ENCODE measurements at regions not wholly inside any gene's neighbourhood (a gene's known extent, or its start where the extent isn't known, plus 50 kb on each side); places are given as distances from the start of the nearest gene placed in this dataset.
"Not testable (repeated sequence)": the region's sequence is repeated elsewhere in the genome, so short reads cannot be mapped to it uniquely, and the experiment has no call there.

GRCh38 chr12:131642771-131643170, 68.1 kb upstream of the SFSWAP start:
- DNase-seq (ENCODE audit: low read depth), result no peak
- no peaks in the 10 kb centered on the region for H3K36me3 ChIP-seq (ENCODE audit: control insufficient read depth, insufficient read depth, low read length)
- no peaks in the 10 kb centered on the region for H3K27me3 ChIP-seq (ENCODE audit: control insufficient read depth, insufficient read depth, low read length)
- no peak overlapping the region for H3K4me3 ChIP-seq (ENCODE audit: low read depth, low read length)
- POLR2A ChIA-PET, result no interaction called here
- CTCF ChIA-PET, result no interaction called here
- TF ChIP-seq CTCF (IDR thresholded peaks at IDR 0.05; ENCODE audit: insufficient read depth, low read depth, low read length), result no peak

DNA sequence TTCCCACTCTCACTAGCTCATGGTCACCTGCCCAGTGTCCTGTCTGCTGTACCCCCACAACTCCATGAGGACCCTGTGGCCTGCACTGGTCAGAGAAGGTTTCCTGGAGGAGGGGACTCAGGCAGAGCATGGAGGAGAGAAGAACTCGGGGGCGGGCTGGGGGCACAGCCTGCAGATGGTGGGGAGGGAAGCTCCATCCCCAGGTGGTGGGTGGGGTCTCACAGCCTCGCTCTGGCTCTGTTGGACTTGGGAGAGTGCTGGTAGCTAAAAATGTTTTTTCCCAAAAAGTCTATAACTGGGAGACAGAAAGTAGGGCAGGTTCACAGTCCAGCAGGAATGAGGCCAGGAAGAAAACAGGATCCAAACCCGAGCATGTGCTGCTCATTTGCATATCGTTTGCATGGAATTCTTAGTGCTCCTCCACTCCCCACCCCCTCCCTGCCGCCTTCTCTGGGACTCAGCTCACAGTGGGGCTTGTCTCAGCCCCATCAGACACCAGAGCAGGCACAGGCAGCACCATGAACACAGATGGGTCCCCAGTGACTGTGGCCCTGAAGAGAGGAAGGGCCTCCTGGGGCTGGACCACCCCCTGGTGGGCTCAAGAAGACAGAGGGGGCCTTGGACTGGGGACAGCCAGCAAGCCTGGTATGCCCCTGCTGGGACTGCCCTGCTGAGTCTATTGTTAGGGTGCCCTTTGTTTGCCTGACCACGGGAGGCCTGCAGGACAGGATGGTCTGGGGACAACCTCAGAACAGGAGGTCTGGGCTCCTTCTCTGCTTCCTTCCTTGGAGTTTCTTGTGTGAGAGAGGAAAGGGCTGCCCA, 67.0 kb upstream of the SFSWAP start:
- DNase-seq (ENCODE audit: low read depth), result no peak
- Histone ChIP-seq H3K4me3 (ENCODE audit: low read depth, low read length) (no peak overlapping the region), H3K27me3 (ENCODE audit: control insufficient read depth, insufficient read depth, low read length) (no peaks in the 10 kb centered on the region), H3K36me3 (ENCODE audit: control insufficient read depth, insufficient read depth, low read length) (no peaks in the 10 kb centered on the region)
- ChIA-PET CTCF (no interaction called here), POLR2A (no interaction called here)
- TF ChIP-seq CTCF (IDR thresholded peaks at IDR 0.05; ENCODE audit: insufficient read depth, low read depth, low read length), result no peak

DNA sequence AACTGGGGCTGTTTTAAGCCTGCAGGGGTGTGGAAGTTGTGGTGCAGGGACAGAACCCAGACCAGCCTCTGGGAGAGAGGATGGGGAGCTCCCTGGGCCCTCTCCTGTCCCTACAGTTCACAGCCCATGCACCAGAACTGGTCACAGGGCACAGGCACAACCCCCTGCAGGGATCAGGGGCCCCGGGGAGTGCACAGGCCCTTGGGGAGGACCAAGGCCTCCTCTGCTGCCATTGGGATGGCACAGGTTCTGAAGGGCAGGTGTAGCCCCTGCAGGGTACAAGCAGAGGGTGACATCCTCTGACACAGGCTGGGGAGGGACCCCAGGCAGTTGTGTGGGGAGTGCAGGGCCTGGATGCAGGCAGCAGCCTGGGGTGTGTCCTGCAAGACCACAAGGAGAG, 66.4 kb upstream of the SFSWAP start:
- Histone ChIP-seq H3K36me3 (ENCODE audit: control insufficient read depth, insufficient read depth, low read length) (no peaks in the 10 kb centered on the region), H3K4me3 (ENCODE audit: low read depth, low read length) (no peak overlapping the region), H3K27me3 (ENCODE audit: control insufficient read depth, insufficient read depth, low read length) (no peaks in the 10 kb centered on the region)
- CTCF ChIA-PET, result no interaction called here
- no peak for TF ChIP-seq CTCF (IDR thresholded peaks at IDR 0.05; ENCODE audit: insufficient read depth, low read depth, low read length)
- POLR2A ChIA-PET, result no interaction called here
- DNase-seq (ENCODE audit: low read depth), result no peak

- H3K36me3 ChIP-seq (ENCODE audit: control insufficient read depth, insufficient read depth, low read length); DNase-seq (ENCODE audit: low read depth); CTCF ChIA-PET; POLR2A ChIA-PET; H3K27me3 ChIP-seq (ENCODE audit: control insufficient read depth, insufficient read depth, low read length); H3K4me3 ChIP-seq (ENCODE audit: low read depth, low read length): not testable (repeated sequence)
Observed at GRCh38 chr12:131644917-131645316, 66.0 kb upstream of the SFSWAP start.

DNA sequence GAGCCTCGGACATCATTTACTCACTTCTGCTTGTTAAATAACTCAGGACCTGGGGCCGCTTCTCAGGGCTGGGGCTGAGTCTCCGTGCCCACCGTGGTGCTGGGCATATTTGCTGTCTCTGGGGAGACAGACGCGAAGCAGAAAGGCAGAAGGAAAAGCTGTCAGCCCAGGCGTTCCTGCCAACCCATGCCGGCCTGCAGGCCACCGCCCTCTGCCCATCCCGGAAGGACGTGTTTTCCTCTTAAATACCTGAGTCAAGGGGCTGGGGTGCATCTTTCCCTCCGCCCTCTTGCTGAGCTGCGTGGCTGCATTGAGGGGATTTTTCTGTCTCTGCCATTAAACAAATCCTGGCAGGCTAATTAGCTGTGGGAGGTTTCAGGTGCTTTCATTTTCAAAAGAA, 65.3 kb upstream of the SFSWAP start:
- DNase-seq (ENCODE audit: low read depth); POLR2A ChIA-PET; CTCF ChIA-PET: not testable (repeated sequence)

GRCh38 chr12:131646444-131646843, 64.4 kb upstream of the SFSWAP start:
- H3K36me3 ChIP-seq (ENCODE audit: control insufficient read depth, insufficient read depth, low read length); CTCF ChIA-PET; POLR2A ChIA-PET; H3K4me3 ChIP-seq (ENCODE audit: low read depth, low read length); H3K27me3 ChIP-seq (ENCODE audit: control insufficient read depth, insufficient read depth, low read length); DNase-seq (ENCODE audit: low read depth): not testable (repeated sequence)

More for the DNA sequence above, 65.3 kb upstream of the SFSWAP start:
- not testable (repeated sequence) for H3K27me3 ChIP-seq (ENCODE audit: control insufficient read depth, insufficient read depth, low read length); H3K4me3 ChIP-seq (ENCODE audit: low read depth, low read length); H3K36me3 ChIP-seq (ENCODE audit: control insufficient read depth, insufficient read depth, low read length)

DNA sequence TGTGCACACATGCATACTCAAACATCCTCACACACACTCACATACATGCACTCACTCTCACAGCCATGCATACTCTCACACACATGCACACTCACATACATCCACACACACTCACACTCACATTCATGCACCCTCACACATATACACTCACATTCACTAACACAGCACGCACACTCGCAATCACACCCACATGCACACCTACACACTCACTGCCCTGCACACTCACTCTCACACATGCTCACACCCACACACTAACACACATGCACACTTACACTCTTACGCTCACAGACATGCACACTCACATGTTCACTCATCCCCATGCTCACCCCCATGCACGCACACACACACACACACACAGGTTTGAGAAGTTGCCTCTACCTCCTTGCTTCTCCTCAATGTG, 63.2 kb upstream of the SFSWAP start:
- CTCF ChIA-PET, result no interaction called here
- TF ChIP-seq CTCF (IDR thresholded peaks at IDR 0.05; ENCODE audit: insufficient read depth, low read depth, low read length), result no peak
- Histone ChIP-seq H3K4me3 (ENCODE audit: low read depth, low read length) (no peak overlapping the region), H3K36me3 (ENCODE audit: control insufficient read depth, insufficient read depth, low read length) (no peaks in the 10 kb centered on the region), H3K27me3 (ENCODE audit: control insufficient read depth, insufficient read depth, low read length) (no peaks in the 10 kb centered on the region)
- DNase-seq (ENCODE audit: low read depth), result no peak
- POLR2A ChIA-PET, result no interaction called here

DNA sequence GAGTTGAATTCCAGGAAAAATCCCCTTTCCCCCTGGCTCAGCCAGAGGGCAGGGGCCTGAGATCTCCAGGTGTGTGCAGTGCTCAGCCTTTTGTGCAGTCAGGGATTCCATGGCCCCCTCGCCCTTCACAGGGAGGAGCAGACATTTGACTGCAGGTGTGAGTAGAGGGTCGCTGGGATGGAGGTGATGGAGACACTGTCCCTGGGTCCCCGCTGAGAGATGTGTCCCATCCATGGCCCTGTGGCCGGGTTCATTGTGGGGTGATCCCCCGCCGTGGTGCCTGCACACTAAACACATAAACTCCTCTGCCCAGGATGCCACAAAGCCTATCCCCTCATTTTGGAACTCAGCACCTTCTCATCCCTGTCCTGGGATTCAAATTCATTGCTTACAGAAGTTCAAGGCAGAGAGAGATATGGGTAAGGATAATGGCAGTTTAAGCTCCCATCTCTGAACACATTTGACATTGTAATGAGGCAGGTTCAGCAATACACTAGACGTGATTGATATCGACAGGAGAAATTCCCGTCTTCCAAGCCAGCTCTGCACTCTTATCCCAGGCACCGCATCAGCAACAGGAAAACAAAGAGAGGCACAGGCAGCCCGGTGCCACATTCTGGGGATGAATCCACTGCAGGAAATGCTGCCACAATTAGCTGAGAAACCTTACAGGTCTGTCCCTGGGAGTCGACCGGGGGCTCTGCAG, 55.3 kb upstream of the SFSWAP start:
- H3K27me3 ChIP-seq (ENCODE audit: control insufficient read depth, insufficient read depth, low read length); H3K36me3 ChIP-seq (ENCODE audit: control insufficient read depth, insufficient read depth, low read length); DNase-seq (ENCODE audit: low read depth); POLR2A ChIA-PET; H3K4me3 ChIP-seq (ENCODE audit: low read depth, low read length); CTCF ChIA-PET: not testable (repeated sequence)

DNA sequence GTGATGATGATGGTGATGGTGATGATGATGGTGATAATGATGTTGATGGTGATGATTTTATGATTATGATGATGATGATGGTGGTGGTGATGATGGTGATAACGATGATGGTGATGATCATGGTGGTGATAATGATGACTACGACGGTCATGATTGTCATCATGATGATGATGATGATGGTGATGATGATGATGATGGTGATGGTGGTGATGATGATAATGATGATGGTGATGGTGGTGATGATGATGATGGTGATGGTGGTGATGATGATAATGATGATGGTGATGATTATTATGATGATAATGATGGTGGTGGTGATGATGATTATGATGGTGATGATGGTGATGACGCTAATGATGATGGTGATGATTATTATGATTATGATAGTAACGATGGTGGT, 54.1 kb upstream of the SFSWAP start:
- H3K36me3 ChIP-seq (ENCODE audit: control insufficient read depth, insufficient read depth, low read length); DNase-seq (ENCODE audit: low read depth); H3K27me3 ChIP-seq (ENCODE audit: control insufficient read depth, insufficient read depth, low read length); CTCF ChIA-PET; POLR2A ChIA-PET; H3K4me3 ChIP-seq (ENCODE audit: low read depth, low read length): not testable (repeated sequence)
